A549 (cell line): ENCODE measurements at regions not wholly inside any gene's neighbourhood (a gene's known extent, or its start where the extent isn't known, plus 50 kb on each side); places are given as distances from the start of the nearest gene placed in this dataset.
"Not testable (repeated sequence)": the region's sequence is repeated elsewhere in the genome, so short reads cannot be mapped to it uniquely, and the experiment has no call there.

Experiments
- ATAC-seq, 2 experiments: fragments of 200-7000 bp in 1 of 2; fragments of >200 bp in 1 of 2; cut with Nextera tagmentation in 1 of 2; cut with Tn5 transposase in 1 of 2; 3 replicates each; pipeline versions ENCODE4 v1.8.0 to v1.9.1; 2018 to 2020; ENCODE audit warnings: mild to moderate bottlenecking in 1 of 2, moderate library complexity in 1 of 2
- CTCF ChIA-PET: fragments of 300-600 bp; sonication (Branson Sonifier 250); formaldehyde crosslinking; extraction: SDS; loops from one replicate; lab custom pipeline; 2021; ENCODE audit warnings: antibody characterized with exemption, inconsistent platforms; lab: Yijun Ruan, JAX
- POLR2A ChIA-PET: fragments of 350-600 bp; formaldehyde crosslinking; extraction: SDS; loops from one replicate; lab custom pipeline; 2021; ENCODE audit warnings: antibody characterized with exemption, inconsistent platforms; lab: Yijun Ruan, JAX
- DNase-seq, 2 experiments: peaks; one replicate each; pipeline versions ENCODE4 v3.0.0 to v3.0.0-alpha.2; 2011 to 2016; ENCODE audit warnings: low read depth in 1 of 2, low spot score in 1 of 2
- FAIRE-seq: peaks from 2 replicates; lab custom pipeline; 2011; peaks lifted over from hg19 to GRCh38; lab: Jason Lieb, UNC
- H3K27ac ChIP-seq, 2 experiments: fragments of >200 bp; sonication (Bioruptor Twin); formaldehyde crosslinking; 3 replicates each; pipeline ENCODE4 v1.5.1; 2016 to 2017
- H3K4me1 ChIP-seq: fragments of >200 bp; sonication (Bioruptor Twin); formaldehyde crosslinking; 3 replicates; pipeline ENCODE4 v1.6.1; 2016
- H3K4me2 ChIP-seq: fragments of >200 bp; sonication (Bioruptor Twin); formaldehyde crosslinking; 3 replicates; pipeline ENCODE4 v1.6.1; 2016
- H3K4me3 ChIP-seq: fragments of >200 bp; sonication (Bioruptor Twin); formaldehyde crosslinking; 3 replicates; pipeline ENCODE4 v1.5.1; 2016
- H3K9me3 ChIP-seq: fragments of >200 bp; sonication (Bioruptor Twin); formaldehyde crosslinking; 3 replicates; pipeline ENCODE4 v1.6.1; 2016
- CBX8 ChIP-seq: fragments of 200-600 bp; sonication (generic); IDR thresholded peaks from 2 replicates; pipeline ENCODE4 v1.6.1; 2016
- CEBPB ChIP-seq, 2 experiments: fragments of >200 bp in 1 of 2; sonication (Bioruptor Twin) in 1 of 2; formaldehyde crosslinking in 1 of 2; IDR thresholded peaks; 2 replicates each; pipeline ENCODE4 v1.6.1; 2012 to 2016
- EHF ChIP-seq: fragments of 250-450 bp; sonication (Bioruptor Pico); IDR thresholded peaks from 2 replicates; pipeline ENCODE4 v1.5.0; 2020; ENCODE audit warnings: mild to moderate bottlenecking
- FOSB ChIP-seq: fragments of 250-450 bp; sonication (Bioruptor Pico); IDR thresholded peaks from 2 replicates; pipeline ENCODE4 v1.5.0; 2020; ENCODE audit warnings: mild to moderate bottlenecking, moderate library complexity
- FOSL2 ChIP-seq, 2 experiments: fragments of 450-650 bp in 1 of 2; fragments of >200 bp in 1 of 2; sonication (Bioruptor Twin) in 1 of 2; formaldehyde crosslinking; IDR thresholded peaks; 2 replicates each; pipeline versions ENCODE4 v1.5.0 to v1.6.1; 2016 to 2020; ENCODE audit warnings: mild to moderate bottlenecking in 1 of 2, moderate library complexity in 1 of 2
- HOXA7 ChIP-seq: fragments of 250-450 bp; sonication (Bioruptor Pico); IDR thresholded peaks from 2 replicates; pipeline ENCODE4 v1.5.0; 2020; ENCODE audit warnings: mild to moderate bottlenecking, moderate library complexity
- HOXB5 ChIP-seq: fragments of 250-450 bp; sonication (Bioruptor Pico); IDR thresholded peaks from 2 replicates; pipeline ENCODE4 v1.5.0; 2020; ENCODE audit warnings: mild to moderate bottlenecking, moderate library complexity
- JUNB ChIP-seq: fragments of >200 bp; sonication (Bioruptor Twin); formaldehyde crosslinking; IDR thresholded peaks from 2 replicates; pipeline ENCODE4 v1.6.1; 2016
- MAFK ChIP-seq: fragments of 450-650 bp; IDR thresholded peaks from 2 replicates; pipeline ENCODE4 v1.6.1; 2014; ENCODE audit not compliant: partially characterized antibody
- MAZ ChIP-seq: fragments of 150-350 bp; IDR thresholded peaks from 2 replicates; pipeline ENCODE4 v1.6.1; 2014; ENCODE audit warnings: antibody characterized with exemption, low read depth, low read length, borderline replicate concordance
- MYC ChIP-seq: IDR thresholded peaks from 2 replicates; pipeline ENCODE4 v1.6.1; 2012; ENCODE audit warnings: mild to moderate bottlenecking, inconsistent platforms, low read length, improper control_type of control experiment, borderline replicate concordance
- NR3C1 ChIP-seq: fragments of >200 bp; sonication (Bioruptor Twin); formaldehyde crosslinking; IDR thresholded peaks from 3 replicates; pipeline ENCODE4 v1.6.1; 2017
- RFX5 ChIP-seq: fragments of 450-650 bp; IDR thresholded peaks from 2 replicates; pipeline ENCODE4 v1.7.1; 2014; ENCODE audit warnings: antibody characterized with exemption, mild to moderate bottlenecking, moderate library complexity
- ZFP36 ChIP-seq: fragments of 450-650 bp; IDR thresholded peaks from 2 replicates; pipeline ENCODE4 v1.6.1; 2014; ENCODE audit warnings: borderline replicate concordance; ENCODE audit not compliant: partially characterized antibody
- ZSCAN20 ChIP-seq: fragments of 250-450 bp; sonication (Bioruptor Pico); IDR thresholded peaks from 2 replicates; pipeline ENCODE4 v1.8.0; 2022; ENCODE audit warnings: mild to moderate bottlenecking, moderate library complexity
- WGBS: methylation state at CpG from one replicate; pipeline ENCODE4 v1.1.6; 2017; ENCODE audit errors: missing lambda C conversion rate; 5-methylcytosine and 5-hydroxymethylcytosine counted together
- TF ChIP-seq, protein P1 (sequence below): fragments of >200 bp; sonication (Bioruptor Twin); formaldehyde crosslinking; IDR thresholded peaks from 3 replicates; pipeline ENCODE4 v1.5.1; 2016
- TF ChIP-seq, protein P2 (sequence below): fragments of 250-450 bp; sonication (Bioruptor Pico); IDR thresholded peaks from 2 replicates; pipeline ENCODE4 v1.5.0; 2020; ENCODE audit warnings: low read depth, mild to moderate bottlenecking, moderate library complexity
- TF ChIP-seq, protein P3 (sequence below): IDR thresholded peaks from 2 replicates; pipeline ENCODE4 v1.6.1; 2012; ENCODE audit warnings: low read depth, borderline replicate concordance

DNA sequence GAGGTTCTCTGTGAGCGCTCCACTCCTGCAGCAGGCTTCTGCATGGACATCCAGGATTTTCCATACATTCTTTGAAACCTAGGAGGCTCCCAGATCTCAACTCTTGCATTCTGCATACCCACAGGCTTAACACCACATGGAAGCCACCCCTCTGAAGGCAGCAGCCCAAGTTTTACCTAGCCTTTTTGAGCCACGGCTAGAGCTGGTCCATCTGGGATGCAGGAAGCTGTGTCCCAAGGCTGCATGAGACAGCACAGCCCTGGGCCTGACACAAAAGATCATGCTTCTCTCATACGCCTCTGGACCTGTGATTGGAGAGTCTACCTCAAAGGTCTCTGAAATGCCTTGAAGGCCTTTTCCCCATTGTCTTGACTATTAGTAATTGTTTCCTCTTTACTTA is 53.6 kb upstream of the RPRM start:
- Histone ChIP-seq H3K4me2 (no peak overlapping the region), H3K4me3 (no peak overlapping the region), H3K4me1 (no peaks in the 10 kb centered on the region), H3K9me3 (no peaks in the 10 kb centered on the region), H3K27ac (no peak overlapping the region)
- ChIA-PET CTCF (no interaction called here), POLR2A (no interaction called here)
- WGBS: 68% methylated on average over 3 of the region's 3 CpGs
- DNase-seq: no peak
- TF ChIP-seq ZSCAN20 (no peak), EHF (CRISPR knock-in tag) (no peak), CBX8 (no peak), NR3C1 (no peak), RFX5 (no peak), MYC (no peak), MAZ (no peak), FOSL2 (IDR thresholded peaks at IDR 0.05) (no peak), FOSL2 (CRISPR knock-in tag; IDR thresholded peaks at IDR 0.05) (no peak), MAFK (no peak), CEBPB (IDR thresholded peaks at IDR 0.05) (no peak), JUNB (no peak)
- TF ChIP-seq, protein P1, sequence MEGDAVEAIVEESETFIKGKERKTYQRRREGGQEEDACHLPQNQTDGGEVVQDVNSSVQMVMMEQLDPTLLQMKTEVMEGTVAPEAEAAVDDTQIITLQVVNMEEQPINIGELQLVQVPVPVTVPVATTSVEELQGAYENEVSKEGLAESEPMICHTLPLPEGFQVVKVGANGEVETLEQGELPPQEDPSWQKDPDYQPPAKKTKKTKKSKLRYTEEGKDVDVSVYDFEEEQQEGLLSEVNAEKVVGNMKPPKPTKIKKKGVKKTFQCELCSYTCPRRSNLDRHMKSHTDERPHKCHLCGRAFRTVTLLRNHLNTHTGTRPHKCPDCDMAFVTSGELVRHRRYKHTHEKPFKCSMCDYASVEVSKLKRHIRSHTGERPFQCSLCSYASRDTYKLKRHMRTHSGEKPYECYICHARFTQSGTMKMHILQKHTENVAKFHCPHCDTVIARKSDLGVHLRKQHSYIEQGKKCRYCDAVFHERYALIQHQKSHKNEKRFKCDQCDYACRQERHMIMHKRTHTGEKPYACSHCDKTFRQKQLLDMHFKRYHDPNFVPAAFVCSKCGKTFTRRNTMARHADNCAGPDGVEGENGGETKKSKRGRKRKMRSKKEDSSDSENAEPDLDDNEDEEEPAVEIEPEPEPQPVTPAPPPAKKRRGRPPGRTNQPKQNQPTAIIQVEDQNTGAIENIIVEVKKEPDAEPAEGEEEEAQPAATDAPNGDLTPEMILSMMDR: no peak
- TF ChIP-seq, protein P2, sequence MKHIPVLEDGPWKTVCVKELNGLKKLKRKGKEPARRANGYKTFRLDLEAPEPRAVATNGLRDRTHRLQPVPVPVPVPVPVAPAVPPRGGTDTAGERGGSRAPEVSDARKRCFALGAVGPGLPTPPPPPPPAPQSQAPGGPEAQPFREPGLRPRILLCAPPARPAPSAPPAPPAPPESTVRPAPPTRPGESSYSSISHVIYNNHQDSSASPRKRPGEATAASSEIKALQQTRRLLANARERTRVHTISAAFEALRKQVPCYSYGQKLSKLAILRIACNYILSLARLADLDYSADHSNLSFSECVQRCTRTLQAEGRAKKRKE: no peak
- TF ChIP-seq, protein P3, sequence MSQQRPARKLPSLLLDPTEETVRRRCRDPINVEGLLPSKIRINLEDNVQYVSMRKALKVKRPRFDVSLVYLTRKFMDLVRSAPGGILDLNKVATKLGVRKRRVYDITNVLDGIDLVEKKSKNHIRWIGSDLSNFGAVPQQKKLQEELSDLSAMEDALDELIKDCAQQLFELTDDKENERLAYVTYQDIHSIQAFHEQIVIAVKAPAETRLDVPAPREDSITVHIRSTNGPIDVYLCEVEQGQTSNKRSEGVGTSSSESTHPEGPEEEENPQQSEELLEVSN: no peak
- FAIRE-seq: no peak
- ATAC-seq: no peak

DNA sequence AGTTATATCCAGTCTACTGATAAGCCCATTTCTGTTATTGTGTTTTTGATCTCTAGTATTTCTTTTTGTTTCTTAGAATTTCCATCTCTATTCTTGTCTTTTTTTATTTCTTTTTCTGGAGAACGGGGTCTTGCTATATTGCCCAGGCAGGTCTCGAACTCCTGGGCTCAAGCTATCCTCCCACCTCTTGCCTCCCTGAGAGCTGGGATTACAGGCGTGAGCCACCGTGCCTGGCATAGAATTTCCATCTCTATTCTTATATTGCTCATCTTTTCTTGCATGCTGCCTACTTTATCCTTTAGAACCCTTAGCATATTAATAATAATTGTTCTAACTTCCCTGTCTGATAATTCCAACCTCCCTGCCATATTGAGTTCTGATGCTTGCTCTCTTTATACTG is 55.2 kb upstream of the RPRM start:
- FAIRE-seq, DNase-seq, H3K4me3 ChIP-seq, H3K4me1 ChIP-seq, POLR2A ChIA-PET, ATAC-seq, H3K4me2 ChIP-seq, H3K27ac ChIP-seq, H3K9me3 ChIP-seq, CTCF ChIA-PET: not testable (repeated sequence)
- 73% methylated on average over 4 of the region's 4 CpGs for WGBS

DNA sequence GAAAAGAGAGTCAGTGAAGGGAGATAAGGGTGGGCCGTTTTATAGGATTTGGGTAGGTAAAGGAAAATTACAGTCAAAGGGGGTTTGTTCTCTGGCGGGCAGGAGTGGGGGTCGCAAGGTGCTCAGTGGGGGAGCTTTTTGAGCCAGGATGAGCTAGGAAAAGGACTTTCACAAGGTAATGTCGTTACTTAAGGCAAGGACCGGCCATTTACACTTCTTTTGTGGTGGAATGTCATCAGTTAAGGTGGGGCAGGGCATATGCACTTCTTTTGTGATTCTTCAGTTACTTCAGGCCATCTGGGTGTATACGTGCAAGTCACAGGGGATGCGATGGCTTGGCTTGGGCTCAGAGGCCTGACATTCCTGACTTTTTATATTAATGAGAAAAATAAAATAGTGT is 56.0 kb upstream of the RPRM start:
- FAIRE-seq, H3K9me3 ChIP-seq, CTCF ChIA-PET, DNase-seq, H3K4me2 ChIP-seq, POLR2A ChIA-PET, H3K4me3 ChIP-seq, H3K27ac ChIP-seq, H3K4me1 ChIP-seq, ATAC-seq: not testable (repeated sequence)
- WGBS: 51% methylated on average over 7 of the region's 7 CpGs

DNA sequence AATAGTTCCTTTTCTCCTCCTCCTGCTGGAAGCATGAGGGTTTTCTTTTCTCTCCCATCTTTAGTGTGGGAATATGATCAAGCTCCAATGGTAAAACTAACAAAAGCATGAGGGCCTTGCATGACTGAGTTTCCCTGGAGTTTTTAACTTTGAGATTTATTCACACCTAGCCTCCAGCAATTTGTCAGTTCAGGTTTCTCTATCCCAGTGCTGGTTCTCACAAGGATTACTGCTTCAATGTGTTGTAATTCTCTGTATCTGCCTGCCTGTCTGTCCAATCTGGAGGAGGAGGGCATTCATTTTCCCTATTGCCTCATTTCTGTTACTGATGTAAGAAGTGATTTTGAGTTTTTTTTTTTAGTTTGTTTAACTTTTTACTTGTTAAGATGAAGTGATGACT is 57.6 kb upstream of the RPRM start:
- H3K9me3 ChIP-seq: no peaks in the 10 kb centered on the region
- ChIA-PET POLR2A (no interaction called here), CTCF (interaction anchor here (0.6 kb wide), 1 partner anchor 40 kb away, joined by 3 read pairs; no protein-coding TSS in a partner anchor)
- FAIRE-seq (no peak), ATAC-seq (no peak), DNase-seq (no peak)
- H3K4me2 ChIP-seq: no peak overlapping the region
- H3K4me1 ChIP-seq: no peaks in the 10 kb centered on the region
- no peak overlapping the region for H3K27ac ChIP-seq
- no peak overlapping the region for H3K4me3 ChIP-seq
- TF ChIP-seq HOXA7 (CRISPR knock-in tag): no peak
- no peak for TF ChIP-seq FOSB
- no peak for TF ChIP-seq ZFP36
- TF ChIP-seq HOXB5 (CRISPR knock-in tag): no peak
- TF ChIP-seq, protein P3: no peak

DNA sequence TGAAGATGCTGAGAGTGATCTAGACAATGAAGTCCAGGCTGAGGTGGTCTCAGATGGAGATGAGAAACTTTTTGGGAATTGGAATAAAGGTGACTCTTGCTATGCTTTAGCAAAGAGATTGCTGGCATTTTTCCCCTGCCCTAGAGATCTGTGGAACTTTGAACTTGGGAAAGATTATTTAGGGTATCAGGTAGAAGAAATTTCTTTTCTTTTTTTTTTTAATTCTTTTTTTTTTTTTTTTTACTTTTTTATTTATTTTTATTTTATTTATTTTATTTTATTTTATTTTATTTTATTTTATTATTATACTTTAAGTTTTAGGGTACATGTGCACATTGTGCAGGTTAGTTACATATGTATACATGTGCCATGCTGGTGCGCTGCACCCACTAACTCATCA is 59.5 kb upstream of the RPRM start:
- POLR2A ChIA-PET, H3K4me1 ChIP-seq, FAIRE-seq, ATAC-seq, H3K27ac ChIP-seq, DNase-seq, H3K4me3 ChIP-seq, H3K9me3 ChIP-seq, H3K4me2 ChIP-seq: not testable (repeated sequence)
- WGBS: 86% methylated on average over 1 of the region's 1 CpG
- CTCF ChIA-PET: interaction anchor here (1.3 kb wide), 1 partner anchor 19 kb away, joined by 3 read pairs; no protein-coding TSS in a partner anchor
